NCI-H460 (cell line): ENCODE measurements at regions not wholly inside any gene's neighbourhood (a gene's known extent, or its start where the extent isn't known, plus 50 kb on each side); places are given as distances from the start of the nearest gene placed in this dataset.
A peak's percentile ranks its signal among the peaks of the same experiment; 100 is the strongest.

ENCODE experiments used
- DNase-seq: peaks from one replicate; pipeline ENCODE4 v3.0.0-alpha.2; 2016; ENCODE audit warnings: low read depth; ENCODE audit errors: extremely low read depth

- DNase-seq, result no peak
Measured at GRCh38 chr7:115719963-115720362, 310.6 kb downstream of the TFEC start.

- no peak for DNase-seq
Measured at GRCh38 chr7:115709664-115710063, 320.9 kb downstream of the TFEC start.

- no peak for DNase-seq
Measured at GRCh38 chr7:115708013-115708341, 322.6 kb downstream of the TFEC start.

GRCh38 chr7:115707258-115708012 is 323.1 kb downstream of the TFEC start:
- DNase-seq, result peak; percentile 30

GRCh38 chr7:115704884-115705283 is 325.7 kb downstream of the TFEC start:
- DNase-seq, result no peak

GRCh38 chr7:115701141-115701540 is 329.4 kb downstream of the TFEC start:
- no peak for DNase-seq

- DNase-seq, result no peak
Measured at GRCh38 chr7:115694424-115694823, 336.1 kb downstream of the TFEC start.

GRCh38 chr7:115693779-115694178 is 336.8 kb downstream of the TFEC start:
- DNase-seq, result no peak

GRCh38 chr7:115689941-115690340 is 340.6 kb downstream of the TFEC start:
- DNase-seq, result no peak

- DNase-seq, result no peak
Measured at GRCh38 chr7:115683093-115683492, 347.5 kb downstream of the TFEC start.

- DNase-seq, result no peak
Measured at GRCh38 chr7:115682507-115682906, 348.1 kb downstream of the TFEC start.

- DNase-seq, result no peak
Measured at GRCh38 chr7:115680921-115681320, 349.6 kb downstream of the TFEC start.

- peak; percentile 25 for DNase-seq
Measured at GRCh38 chr7:115679976-115680375, 350.6 kb downstream of the TFEC start.

GRCh38 chr7:115679423-115679822 is 351.1 kb downstream of the TFEC start:
- DNase-seq, result no peak

GRCh38 chr7:115678086-115678982 is 352.2 kb downstream of the TFEC start:
- peak; percentile 9 for DNase-seq

GRCh38 chr7:115676707-115677106 is 353.9 kb downstream of the TFEC start:
- no peak for DNase-seq

GRCh38 chr7:115676080-115676479 is 354.5 kb downstream of the TFEC start:
- peak; percentile 31 for DNase-seq

- DNase-seq, result no peak
Measured at GRCh38 chr7:115674467-115675024, 356.0 kb downstream of the TFEC start.

- no peak for DNase-seq
Measured at GRCh38 chr7:115672024-115672423, 358.5 kb downstream of the TFEC start.

GRCh38 chr7:115662676-115663075 is 367.9 kb downstream of the TFEC start:
- DNase-seq, result no peak

- DNase-seq, result no peak
Measured at GRCh38 chr7:115662120-115662519, 368.4 kb downstream of the TFEC start.

- no peak for DNase-seq
Measured at GRCh38 chr7:115658223-115658622, 372.3 kb downstream of the TFEC start.
